ENCODE measurements at regions not wholly inside any gene's neighbourhood (a gene's known extent, or its start where the extent isn't known, plus 50 kb on each side); places are given as distances from the start of the nearest gene placed in this dataset.

- DNase-seq: no peak
Measured at GRCh38 chr2:14684516-14684915, 52.0 kb downstream of the LRATD1 start.

- DNase-seq: no peak
Measured at GRCh38 chr2:14690926-14691325, 58.4 kb downstream of the LRATD1 start.

DNA sequence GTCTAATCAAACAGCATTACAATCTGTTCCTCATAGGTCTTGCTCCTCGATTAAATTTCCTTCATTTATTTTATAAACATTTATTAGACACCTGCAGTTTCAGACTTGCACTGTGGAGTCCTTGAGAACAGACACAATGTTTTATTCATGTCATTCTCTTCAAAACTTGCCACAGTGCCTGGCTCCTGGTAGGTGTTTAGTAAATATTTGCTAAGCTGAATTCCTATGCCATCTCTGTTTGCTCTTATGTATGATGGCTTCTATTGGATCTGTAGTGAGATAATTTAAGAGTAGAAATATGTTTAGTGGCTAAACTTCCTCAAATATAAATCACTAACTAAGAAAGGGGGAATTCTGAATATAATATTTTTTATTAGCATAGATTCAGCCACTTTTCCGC lies 61.4 kb downstream of the LRATD1 start:
- DNase-seq: no peak

- no peak for DNase-seq
Measured at GRCh38 chr2:14700753-14701152, 68.2 kb downstream of the LRATD1 start.

DNA sequence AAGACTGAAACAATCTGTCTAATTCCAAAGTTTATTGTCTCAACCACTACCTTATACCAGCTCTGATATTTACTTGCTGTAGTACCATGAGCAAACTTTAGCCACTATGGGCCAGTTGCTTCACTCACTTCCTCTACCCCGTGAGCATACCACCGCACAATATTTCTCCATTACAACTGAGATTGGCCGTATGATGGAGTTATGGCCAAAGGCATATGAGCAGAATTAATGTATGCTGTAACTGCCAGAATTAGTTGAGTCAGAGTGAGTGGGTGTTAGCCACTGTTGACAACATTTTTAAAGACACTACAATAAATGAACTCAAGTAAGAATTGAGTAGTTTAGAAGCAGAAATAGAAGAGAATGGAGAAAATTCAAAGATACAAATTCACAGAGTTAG lies 69.7 kb downstream of the LRATD1 start:
- no peak for DNase-seq

- DNase-seq: no peak
Measured at GRCh38 chr2:14706201-14706600, 73.7 kb downstream of the LRATD1 start.

- no peak for DNase-seq
Measured at GRCh38 chr2:14712111-14712510, 79.6 kb downstream of the LRATD1 start.

- no peak for DNase-seq
Measured at GRCh38 chr2:14713248-14713647, 80.7 kb downstream of the LRATD1 start.

- DNase-seq: no peak
Measured at GRCh38 chr2:14715600-14715999, 83.1 kb downstream of the LRATD1 start.

DNA sequence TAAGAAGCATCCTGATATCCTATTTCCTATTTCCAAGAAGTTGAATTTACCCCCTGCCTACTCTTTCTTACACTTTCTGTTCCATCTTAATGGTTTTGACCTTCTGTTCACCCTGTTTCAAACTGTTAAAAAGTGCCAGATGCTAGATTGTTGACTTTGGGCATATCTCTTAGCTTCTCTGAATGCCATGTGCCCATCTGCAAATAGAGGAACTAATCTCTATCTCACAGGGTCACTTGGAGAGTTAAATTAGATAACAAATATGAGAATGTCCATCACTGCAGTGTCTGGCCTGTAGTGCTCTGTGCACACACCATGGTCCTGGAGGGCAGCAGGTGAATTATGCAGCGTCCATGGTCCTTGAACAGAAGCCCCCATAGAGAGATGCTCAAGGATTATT lies 83.8 kb downstream of the LRATD1 start:
- no peak for DNase-seq

DNA sequence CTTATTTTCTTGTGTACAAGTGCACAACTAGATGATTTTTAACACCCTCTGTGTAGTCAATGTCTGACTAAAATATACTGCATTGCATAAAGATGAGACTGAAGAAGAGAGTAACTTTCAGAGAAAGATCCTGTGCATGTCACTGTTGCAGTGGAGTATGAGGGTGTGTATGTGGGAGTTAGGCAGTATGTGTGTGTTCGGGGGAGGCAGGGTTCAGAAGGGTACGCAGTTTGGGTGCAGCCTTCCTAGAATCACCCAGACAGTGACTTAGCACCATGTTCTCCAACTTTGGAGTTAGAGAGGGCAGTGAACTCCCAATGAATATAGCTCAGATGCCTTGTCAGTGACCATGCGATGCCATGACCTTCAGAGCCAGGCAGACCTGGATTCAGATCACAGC lies 84.6 kb downstream of the LRATD1 start:
- DNase-seq: no peak

DNA sequence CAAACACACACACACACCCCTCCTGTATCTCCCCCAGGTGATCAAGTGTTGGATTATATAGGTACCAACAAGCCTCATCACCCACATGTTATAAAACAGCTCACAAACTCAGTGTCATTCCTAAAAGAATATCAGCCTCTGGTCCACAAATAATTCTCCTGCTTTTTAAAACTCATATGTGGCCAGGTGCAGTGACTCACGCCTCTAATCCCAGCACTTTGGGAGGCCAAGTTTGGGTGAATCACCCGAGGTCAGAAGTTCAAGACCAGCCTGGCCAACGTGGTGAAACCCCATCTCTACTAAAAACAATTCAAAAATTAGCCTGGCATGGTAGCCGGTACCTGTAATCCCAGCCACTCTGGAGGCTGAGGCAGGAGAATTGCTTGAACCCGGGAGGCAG lies 87.8 kb downstream of the LRATD1 start:
- no peak for DNase-seq

DNA sequence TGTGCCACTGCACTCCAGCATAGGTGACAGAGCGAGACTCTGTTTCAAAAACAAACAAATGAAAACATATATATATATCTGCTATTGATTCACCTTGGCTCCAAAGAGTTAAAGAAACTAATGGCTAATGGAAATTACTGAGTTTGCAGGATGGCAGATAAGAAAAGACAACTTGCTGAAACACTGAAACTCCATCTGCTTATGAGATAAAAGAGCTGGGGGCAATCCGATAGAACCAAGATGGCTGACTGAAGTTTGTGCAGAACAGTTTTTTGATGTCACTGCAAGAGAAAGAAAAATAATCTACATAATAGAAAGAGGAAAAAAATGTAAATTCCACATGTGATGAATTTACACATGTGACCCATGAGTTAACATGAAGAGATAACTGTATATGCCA lies 88.2 kb downstream of the LRATD1 start:
- no peak for DNase-seq

DNA sequence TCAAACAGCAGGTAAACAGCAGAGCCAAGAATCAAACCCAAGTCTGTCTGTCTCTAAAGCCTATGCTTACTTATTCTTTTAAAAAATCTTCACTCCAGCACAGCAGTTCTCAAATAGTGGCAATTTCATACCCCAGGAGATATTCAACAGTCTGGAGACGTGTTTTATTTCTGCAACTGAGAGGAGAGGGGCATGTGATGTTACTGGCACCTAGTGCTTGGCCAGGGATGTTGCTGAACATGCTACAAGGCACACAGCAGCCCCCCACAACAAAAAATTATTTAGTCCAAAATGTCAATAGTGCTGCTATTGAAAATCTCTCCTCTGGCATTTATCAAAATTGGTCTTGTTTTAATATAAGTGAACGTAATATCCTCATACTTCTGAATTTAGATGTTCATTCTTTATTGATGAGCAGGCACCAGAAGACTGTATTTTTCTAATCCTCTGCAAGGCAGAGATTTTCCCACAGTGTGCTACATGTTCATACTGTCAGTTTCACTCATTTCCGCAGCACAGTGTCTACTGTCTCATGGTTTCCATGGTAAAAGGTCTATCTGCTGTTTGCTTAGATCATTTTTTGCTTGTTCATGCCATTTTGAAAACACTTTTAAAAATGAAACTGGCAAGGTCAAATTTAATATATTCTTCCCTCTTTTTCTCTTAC lies 90.5 kb downstream of the LRATD1 start:
- no peak for DNase-seq

DNA sequence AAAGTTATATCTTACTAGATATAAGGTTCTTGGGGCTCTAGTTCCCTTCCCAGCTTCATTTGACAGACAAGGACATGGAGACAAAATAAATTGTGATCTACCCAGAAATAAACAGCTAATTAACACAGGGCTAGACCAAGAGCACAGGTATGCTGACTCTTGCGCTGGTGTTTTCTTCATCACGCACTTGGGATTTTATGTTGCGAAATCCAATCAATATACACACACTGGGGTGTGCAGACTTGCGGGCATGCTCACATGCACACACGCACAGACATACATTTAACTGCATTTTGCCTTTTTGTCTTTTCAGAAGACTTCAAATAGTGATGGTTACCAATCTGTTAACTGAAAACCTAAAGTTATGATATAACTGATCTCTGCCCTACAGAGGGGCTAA lies 91.2 kb downstream of the LRATD1 start:
- DNase-seq: no peak

DNA sequence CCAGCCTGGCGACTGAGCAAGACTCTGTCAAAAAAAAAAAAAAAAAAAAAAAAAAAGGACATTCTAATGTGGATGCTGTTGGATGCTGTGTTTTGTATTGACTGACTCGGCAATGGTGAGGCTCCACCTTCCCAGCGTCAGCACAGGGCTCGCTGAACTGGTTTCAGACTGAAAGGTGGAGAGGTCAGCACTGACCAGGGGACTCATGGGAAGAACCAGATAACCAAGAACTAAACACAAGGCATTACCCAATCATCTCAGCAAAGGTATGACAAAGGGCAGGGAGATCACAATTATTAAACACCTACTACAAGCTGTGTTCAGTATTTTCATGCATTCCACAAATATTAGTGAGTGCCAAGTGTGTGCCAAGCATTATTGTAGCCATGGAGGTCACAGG lies 103.2 kb downstream of the LRATD1 start:
- DNase-seq: no peak

- no peak for DNase-seq
Measured at GRCh38 chr2:14737201-14737600, 104.7 kb downstream of the LRATD1 start.

- no peak for DNase-seq
Measured at GRCh38 chr2:14743861-14744260, 111.3 kb downstream of the LRATD1 start.

- DNase-seq: no peak
Measured at GRCh38 chr2:14745288-14746076, 113.0 kb downstream of the LRATD1 start.

DNA sequence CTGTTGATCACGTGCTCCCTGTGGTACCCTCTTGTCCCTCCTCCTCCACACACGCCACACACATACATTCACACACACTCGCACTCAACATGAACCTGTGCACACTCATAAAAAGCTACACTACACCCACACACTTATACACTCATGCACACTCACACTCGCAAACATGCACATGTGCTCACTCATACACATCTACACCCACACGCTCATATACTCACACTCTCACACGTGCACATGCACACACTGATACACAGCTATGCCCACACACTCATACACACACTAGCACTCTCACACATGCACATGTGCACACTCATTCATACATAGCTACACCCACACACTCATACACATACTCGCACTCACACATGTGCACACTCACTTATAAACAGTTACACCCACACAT lies 113.6 kb downstream of the LRATD1 start:
- no peak for DNase-seq

- no peak for DNase-seq
Measured at GRCh38 chr2:14747447-14747846, 114.9 kb downstream of the LRATD1 start.

DNA sequence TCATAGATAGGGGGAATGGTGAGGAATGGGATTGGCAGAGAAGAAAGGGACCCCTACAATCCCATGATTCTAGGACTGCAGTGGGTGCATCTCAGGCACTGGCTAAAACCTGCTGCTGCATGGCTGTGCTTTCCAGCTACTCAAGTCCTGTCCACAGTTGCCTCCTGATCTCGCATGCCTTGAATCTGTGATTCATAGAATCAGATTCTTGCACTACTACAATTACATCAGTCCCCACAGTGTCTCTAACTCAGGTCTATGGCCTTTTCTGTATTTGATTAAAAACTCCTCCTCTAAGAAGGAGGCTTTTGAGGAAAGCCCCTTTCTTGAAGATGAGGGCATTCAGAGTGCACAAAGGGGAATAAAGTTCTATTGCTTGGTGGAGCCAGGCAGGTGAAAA lies 117.4 kb downstream of the LRATD1 start:
- no peak for DNase-seq

DNA sequence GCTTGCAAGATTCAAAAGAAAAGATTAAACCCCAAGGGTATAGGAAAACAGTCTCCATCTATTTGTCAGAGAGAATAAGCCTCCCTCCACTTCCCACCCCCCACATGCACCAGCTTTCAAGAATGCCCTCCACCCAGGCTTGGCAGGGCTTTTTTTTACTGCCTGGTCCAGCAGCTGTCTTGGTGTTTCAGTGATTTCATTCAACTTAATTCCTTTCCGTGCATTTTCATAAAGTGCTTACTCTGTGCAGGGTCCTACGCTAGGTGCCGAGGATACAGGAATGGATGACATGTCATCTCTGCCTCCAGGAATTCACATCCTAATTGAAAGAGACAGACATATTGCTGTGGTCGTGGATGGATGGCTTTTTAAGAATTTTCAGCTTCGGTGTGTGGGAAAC lies 117.9 kb downstream of the LRATD1 start:
- DNase-seq: no peak

- no peak for DNase-seq
Measured at GRCh38 chr2:14751581-14751980, 119.1 kb downstream of the LRATD1 start.

- no peak for DNase-seq
Measured at GRCh38 chr2:14752295-14752694, 119.8 kb downstream of the LRATD1 start.
